ENCODE measurements at regions not wholly inside any gene's neighbourhood (a gene's known extent, or its start where the extent isn't known, plus 50 kb on each side); places are given as distances from the start of the nearest gene placed in this dataset.
"Not testable (repeated sequence)": the region's sequence is repeated elsewhere in the genome, so short reads cannot be mapped to it uniquely, and the experiment has no call there.

GRCh38 chr21:5055996-5056962 is 5465.1 kb upstream of the TPTE start:
- not testable (repeated sequence) for DNase-seq; H3K4me3 ChIP-seq; H3K4me1 ChIP-seq; H3K36me3 ChIP-seq; H3K9me3 ChIP-seq (replicated peaks); H3K27ac ChIP-seq; H3K27me3 ChIP-seq

GRCh38 chr21:5057077-5057476 is 5464.3 kb upstream of the TPTE start:
- H3K36me3 ChIP-seq; H3K4me1 ChIP-seq; H3K9me3 ChIP-seq (replicated peaks); H3K27me3 ChIP-seq; H3K27ac ChIP-seq; H3K4me3 ChIP-seq; DNase-seq: not testable (repeated sequence)

GRCh38 chr21:5060364-5061083 is 5460.9 kb upstream of the TPTE start:
- not testable (repeated sequence) for H3K9me3 ChIP-seq (replicated peaks)

GRCh38 chr21:5064581-5065142 is 5456.7 kb upstream of the TPTE start:
- not testable (repeated sequence) for H3K4me3 ChIP-seq; DNase-seq; H3K27ac ChIP-seq; H3K9me3 ChIP-seq (replicated peaks); H3K4me1 ChIP-seq; H3K27me3 ChIP-seq; H3K36me3 ChIP-seq

More at GRCh38 chr21:5060364-5061083, 5460.9 kb upstream of the TPTE start:
- DNase-seq, H3K4me1 ChIP-seq, H3K27ac ChIP-seq, H3K27me3 ChIP-seq, H3K4me3 ChIP-seq, H3K36me3 ChIP-seq: not testable (repeated sequence)

GRCh38 chr21:5065240-5066211 is 5455.9 kb upstream of the TPTE start:
- DNase-seq; H3K4me3 ChIP-seq; H3K27me3 ChIP-seq; H3K4me1 ChIP-seq; H3K36me3 ChIP-seq; H3K27ac ChIP-seq; H3K9me3 ChIP-seq (replicated peaks): not testable (repeated sequence)

GRCh38 chr21:5066682-5067251 is 5454.6 kb upstream of the TPTE start:
- not testable (repeated sequence) for H3K4me3 ChIP-seq; H3K9me3 ChIP-seq (replicated peaks); H3K27me3 ChIP-seq; DNase-seq; H3K36me3 ChIP-seq; H3K27ac ChIP-seq; H3K4me1 ChIP-seq

GRCh38 chr21:5067326-5068048 is 5453.9 kb upstream of the TPTE start:
- not testable (repeated sequence) for H3K27me3 ChIP-seq; H3K4me3 ChIP-seq; H3K27ac ChIP-seq; H3K4me1 ChIP-seq; H3K9me3 ChIP-seq (replicated peaks); DNase-seq; H3K36me3 ChIP-seq

GRCh38 chr21:5068649-5069048 is 5452.7 kb upstream of the TPTE start:
- not testable (repeated sequence) for H3K9me3 ChIP-seq (replicated peaks); H3K4me1 ChIP-seq; H3K4me3 ChIP-seq; H3K36me3 ChIP-seq; H3K27me3 ChIP-seq; H3K27ac ChIP-seq; DNase-seq

GRCh38 chr21:5071180-5071579 is 5450.2 kb upstream of the TPTE start:
- not testable (repeated sequence) for H3K9me3 ChIP-seq (replicated peaks); DNase-seq; H3K4me1 ChIP-seq; H3K36me3 ChIP-seq; H3K4me3 ChIP-seq; H3K27ac ChIP-seq; H3K27me3 ChIP-seq

- H3K4me1 ChIP-seq; H3K4me3 ChIP-seq; H3K27ac ChIP-seq; DNase-seq; H3K9me3 ChIP-seq (replicated peaks); H3K36me3 ChIP-seq; H3K27me3 ChIP-seq: not testable (repeated sequence)
Observed at GRCh38 chr21:5076854-5077253, 5444.5 kb upstream of the TPTE start.

- DNase-seq; H3K27ac ChIP-seq; H3K4me3 ChIP-seq; H3K36me3 ChIP-seq; H3K9me3 ChIP-seq (replicated peaks); H3K27me3 ChIP-seq; H3K4me1 ChIP-seq: not testable (repeated sequence)
Observed at GRCh38 chr21:5079361-5079760, 5442.0 kb upstream of the TPTE start.

- not testable (repeated sequence) for H3K4me1 ChIP-seq; DNase-seq; H3K27ac ChIP-seq; H3K9me3 ChIP-seq (replicated peaks); H3K4me3 ChIP-seq; H3K36me3 ChIP-seq; H3K27me3 ChIP-seq
Observed at GRCh38 chr21:5080015-5080414, 5441.4 kb upstream of the TPTE start.

- not testable (repeated sequence) for H3K36me3 ChIP-seq; H3K9me3 ChIP-seq (replicated peaks); H3K4me3 ChIP-seq; H3K27ac ChIP-seq; DNase-seq; H3K27me3 ChIP-seq; H3K4me1 ChIP-seq
Observed at GRCh38 chr21:5084246-5084645, 5437.1 kb upstream of the TPTE start.

GRCh38 chr21:5085456-5085855 is 5435.9 kb upstream of the TPTE start:
- H3K36me3 ChIP-seq; H3K4me1 ChIP-seq; H3K27me3 ChIP-seq; DNase-seq; H3K9me3 ChIP-seq (replicated peaks); H3K4me3 ChIP-seq; H3K27ac ChIP-seq: not testable (repeated sequence)
